HG02973 (cell line): ENCODE measurements at regions not wholly inside any gene's neighbourhood (a gene's known extent, or its start where the extent isn't known, plus 50 kb on each side); places are given as distances from the start of the nearest gene placed in this dataset.
"Not testable (repeated sequence)": the region's sequence is repeated elsewhere in the genome, so short reads cannot be mapped to it uniquely, and the experiment has no call there.

Experiments
- ATAC-seq: cut with Tn5 transposase; IDR thresholded peaks from one replicate; pipeline ENCODE4 v1.9.1; 2021; ENCODE audit warnings: moderate library complexity; ENCODE audit not compliant: unreplicated experiment

DNA sequence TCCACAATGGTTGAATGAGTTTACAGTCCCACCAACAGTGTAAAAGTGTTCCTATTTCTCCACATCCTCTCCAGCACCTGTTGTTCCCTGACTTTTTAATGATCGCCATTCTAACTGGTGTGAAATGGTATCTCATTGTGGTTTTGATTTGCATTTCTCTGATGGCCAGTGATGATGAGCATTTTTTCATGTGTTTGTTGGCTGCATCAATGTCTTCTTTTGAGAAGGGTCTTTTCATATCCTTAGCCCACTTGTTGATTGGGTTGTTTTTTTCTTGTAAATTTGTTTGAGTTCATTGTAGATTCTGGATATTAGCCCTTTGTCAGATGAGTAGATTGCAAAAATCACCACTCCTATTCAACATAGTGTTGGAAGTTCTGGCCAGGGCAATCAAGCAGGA lies 287.6 kb upstream of the RASGRP1 start:
- ATAC-seq: not testable (repeated sequence)

DNA sequence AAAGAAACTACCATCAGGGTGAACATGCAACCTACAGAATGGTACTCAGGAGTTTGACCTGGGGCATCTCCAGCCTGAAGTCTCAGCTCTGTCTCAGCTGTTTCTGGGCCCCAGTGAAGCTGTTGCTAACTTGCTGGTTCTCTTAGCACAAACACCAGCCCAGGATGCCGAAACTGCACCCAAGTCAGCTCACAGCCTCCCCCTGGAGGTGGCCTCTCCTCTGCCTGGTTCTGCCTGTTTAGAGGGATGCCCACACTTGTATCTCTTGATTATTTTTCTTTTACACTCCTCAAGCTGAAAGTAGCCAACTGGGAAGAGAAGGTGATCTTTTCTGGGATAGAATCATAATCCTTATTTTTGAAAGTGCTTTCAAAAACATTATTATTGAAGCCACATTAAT lies 289.0 kb upstream of the RASGRP1 start:
- ATAC-seq: no peak

DNA sequence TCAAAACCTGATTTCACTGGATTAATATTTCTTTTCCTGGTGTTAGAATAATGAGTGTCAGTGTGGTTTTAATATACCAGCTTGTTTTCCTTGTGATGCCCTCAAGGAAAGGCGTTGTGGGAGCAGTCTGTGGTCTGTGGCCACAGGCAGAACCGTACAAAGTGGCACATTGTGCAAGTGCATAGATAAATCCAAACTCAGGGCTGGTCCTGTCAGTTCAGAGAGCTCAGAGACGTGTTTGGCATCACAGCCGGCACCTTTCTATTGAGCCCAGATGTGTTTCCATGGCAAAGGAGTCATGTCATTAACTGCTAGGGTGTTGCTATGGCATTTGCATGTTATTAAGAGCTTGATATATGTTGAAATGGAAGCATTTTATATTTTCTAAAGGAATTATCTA lies 289.9 kb upstream of the RASGRP1 start:
- ATAC-seq: no peak

DNA sequence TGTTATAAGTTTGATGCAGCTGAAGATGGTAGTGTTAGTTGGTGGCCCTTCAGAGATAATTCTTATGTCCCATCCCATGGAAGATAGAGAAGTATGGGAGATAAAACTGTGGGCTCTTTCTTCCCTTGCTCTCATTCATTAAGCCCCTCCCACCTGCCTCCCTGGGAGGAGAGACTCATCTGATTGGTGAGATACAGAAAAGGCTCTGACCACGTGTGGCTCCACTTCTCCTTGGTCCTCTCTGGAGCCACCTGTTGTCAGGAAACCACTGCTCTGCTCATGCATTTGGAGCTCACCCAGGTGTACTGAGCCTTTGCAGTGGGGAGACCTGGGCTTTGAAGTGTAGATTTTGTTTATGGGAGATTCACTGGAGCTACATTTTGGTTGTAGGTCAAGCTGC lies 293.2 kb upstream of the RASGRP1 start:
- ATAC-seq: no peak

DNA sequence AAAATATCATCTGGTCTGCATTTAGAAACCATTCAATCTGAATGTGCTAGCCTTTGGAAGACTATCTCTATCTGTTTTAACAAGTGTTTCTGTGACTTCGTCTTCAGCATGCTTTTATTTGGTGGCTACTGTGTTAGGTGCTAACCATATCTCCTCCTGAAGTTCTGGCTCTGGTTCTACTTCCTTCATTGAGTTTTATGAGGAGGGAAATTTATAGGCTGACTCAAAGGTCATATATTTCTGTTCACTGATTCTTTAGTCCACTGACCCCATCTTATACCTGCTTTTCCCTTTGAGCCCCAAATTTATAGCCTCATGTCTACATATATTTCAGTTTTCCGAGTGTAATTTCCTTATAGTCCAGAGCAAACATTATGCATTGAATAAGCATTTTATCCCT lies 295.0 kb upstream of the RASGRP1 start:
- ATAC-seq: no peak

DNA sequence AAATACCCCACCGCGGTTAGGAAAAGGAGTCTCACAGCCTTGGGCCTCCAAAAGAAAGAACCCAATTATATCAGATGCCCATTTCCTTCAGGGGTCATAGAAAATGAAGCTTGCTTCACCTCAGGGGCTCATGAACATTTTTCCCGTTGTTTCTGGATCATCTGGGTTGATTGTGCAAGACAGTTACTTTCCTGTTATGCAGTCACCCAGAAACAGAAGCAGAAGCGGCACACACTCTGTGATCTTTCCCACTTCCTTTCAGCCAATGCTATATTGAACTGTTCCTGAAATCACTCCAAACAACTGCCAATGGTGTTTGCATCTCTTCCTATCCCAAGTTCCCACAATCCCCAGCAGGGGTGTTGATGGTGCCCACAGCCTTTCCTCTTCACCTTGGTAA lies 295.6 kb upstream of the RASGRP1 start:
- ATAC-seq: no peak

DNA sequence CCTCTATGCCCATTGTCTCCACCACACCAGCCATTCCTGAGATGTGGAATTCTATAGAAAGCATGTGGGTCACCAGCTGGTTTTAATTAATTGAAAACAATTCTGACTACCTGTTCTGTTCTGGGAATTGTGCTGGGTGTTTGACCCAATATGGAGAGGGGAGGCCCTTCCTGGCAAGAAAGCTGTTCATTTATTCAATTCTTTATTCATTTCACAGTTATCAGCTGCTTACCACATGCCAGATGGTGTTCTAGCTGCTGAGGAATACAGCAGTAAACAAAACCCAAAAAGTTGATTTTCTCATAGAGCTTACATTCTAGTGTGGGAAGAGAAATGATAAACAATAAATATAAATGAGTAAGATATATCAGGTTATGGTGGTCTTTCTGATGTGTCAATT lies 296.1 kb upstream of the RASGRP1 start:
- no peak for ATAC-seq

DNA sequence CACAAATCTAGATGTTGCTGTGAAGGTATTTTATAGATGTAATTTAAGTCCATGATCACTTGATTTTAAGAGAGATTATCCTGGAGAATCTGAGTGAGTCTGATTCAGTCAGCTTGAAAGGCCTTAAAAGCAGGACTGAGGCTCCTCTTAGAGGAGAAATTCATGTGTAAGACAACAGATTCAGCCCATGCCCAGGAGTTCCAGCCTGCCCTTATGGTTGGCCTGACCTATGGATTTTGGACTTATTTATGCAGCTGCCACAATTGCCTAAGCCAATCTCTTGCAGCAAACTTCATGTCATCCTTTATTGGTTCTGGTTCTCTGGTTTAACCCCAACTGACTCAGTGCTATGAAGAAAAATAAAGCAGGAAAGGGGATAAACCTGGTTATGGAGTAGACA lies 296.5 kb upstream of the RASGRP1 start:
- ATAC-seq: no peak

DNA sequence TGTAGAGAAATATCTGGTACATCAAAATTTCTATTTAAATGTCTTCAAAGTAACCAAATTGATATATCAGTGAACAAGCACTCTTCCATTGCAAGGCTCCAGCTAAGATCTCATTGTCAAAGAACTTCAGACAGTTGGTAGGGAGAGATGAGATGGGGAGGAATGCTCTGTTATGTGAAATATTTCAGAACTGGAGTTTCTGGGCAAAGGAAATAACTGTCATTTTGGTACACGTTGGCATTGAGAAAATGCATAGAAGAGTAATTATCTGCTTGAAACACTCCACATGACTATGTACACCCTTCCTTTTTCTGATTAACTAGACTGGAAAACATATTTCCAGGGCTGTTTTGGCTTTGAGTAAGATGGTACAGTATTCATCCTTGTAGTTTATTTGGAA lies 297.5 kb upstream of the RASGRP1 start:
- ATAC-seq: no peak

DNA sequence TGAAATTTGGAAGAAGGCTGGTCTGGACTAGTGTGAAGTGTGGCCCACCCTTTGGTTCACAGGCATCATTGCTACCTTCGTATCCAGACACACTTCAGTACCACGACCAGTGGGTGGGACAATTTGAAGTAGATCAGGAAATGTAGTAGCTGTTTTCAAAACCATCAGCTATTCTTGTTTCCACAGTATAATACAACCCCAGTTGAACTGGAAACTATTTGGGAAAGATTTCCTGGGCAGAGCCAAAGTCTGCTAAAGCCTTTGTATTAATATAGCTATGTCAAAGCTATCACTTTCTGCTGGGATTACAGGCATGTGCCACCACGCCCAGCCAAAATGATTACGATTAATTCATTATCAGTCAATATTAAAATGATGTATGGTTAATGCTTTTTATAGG lies 298.8 kb upstream of the RASGRP1 start:
- ATAC-seq: no peak

DNA sequence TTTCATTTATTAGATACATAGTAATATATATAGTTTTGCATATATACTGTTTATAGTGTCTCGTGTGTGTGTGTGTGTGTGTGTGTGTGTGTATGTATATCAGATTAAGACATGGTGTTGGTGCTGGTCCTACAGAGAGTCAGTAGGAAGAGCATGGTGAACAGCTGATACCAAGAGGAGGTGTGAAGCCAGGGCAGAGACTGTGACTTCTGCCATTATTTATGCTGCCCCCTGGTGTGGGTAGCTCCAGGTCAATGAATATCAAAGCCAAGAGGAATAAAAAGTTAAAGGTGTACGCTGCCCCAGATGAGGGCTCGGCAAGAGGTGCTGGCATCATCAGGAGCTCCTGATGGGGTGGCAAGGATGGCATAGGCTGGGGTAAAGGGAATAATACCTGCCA lies 299.5 kb upstream of the RASGRP1 start:
- no peak for ATAC-seq

DNA sequence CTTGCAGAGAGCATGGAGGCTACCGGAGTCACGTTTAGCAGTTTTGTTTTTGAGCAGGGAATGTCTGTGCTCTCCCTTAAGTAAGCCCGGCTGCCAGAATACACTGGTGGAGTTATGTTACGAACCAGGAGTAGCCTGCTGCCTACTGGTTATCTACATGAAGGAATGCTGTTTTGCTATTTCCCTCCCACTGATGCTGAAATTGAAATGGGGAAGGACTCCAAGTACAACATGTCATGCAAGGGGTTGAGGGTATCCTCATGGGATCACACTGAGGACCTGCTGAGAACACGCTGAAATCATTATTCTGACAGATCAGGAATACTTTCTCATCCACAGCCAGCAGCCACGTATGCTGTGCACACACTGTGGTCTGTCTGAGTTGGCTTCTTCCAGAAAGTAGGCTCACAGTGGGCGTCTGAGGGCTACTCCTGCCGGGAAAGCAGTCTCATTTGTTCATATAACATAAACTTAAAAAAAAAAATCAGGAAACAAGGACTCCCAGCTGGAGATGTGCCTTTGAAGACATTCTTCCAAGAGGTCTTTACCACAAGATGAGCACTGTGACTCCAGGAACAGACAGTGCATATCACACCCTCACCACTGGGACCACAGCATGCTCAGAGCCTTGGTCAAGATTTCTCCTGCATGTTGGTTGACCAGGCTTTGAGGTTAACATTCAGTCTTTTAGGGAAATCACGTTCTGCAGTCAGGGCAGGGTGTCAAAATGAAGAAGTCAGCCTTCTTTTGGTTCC lies 300.4 kb upstream of the RASGRP1 start:
- no peak for ATAC-seq

DNA sequence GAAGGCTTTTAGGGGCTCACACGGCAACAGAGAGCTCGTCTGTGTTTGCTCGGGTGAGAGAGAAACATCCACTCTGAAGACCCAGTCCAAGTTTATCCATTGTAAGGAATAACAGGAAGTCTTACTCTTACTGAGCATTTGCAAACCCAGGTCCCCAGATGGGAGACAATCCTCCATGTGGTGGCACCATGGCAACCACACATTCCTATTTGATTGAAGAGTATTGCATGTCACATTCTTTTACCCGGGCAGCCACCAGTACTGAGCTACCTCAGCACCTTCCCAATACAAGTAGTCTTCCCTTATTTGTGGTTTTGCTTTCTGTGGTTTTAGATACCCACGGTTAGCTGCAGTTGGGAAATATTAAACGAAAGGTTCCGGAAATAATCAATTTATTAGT lies 302.9 kb upstream of the RASGRP1 start:
- no peak for ATAC-seq

DNA sequence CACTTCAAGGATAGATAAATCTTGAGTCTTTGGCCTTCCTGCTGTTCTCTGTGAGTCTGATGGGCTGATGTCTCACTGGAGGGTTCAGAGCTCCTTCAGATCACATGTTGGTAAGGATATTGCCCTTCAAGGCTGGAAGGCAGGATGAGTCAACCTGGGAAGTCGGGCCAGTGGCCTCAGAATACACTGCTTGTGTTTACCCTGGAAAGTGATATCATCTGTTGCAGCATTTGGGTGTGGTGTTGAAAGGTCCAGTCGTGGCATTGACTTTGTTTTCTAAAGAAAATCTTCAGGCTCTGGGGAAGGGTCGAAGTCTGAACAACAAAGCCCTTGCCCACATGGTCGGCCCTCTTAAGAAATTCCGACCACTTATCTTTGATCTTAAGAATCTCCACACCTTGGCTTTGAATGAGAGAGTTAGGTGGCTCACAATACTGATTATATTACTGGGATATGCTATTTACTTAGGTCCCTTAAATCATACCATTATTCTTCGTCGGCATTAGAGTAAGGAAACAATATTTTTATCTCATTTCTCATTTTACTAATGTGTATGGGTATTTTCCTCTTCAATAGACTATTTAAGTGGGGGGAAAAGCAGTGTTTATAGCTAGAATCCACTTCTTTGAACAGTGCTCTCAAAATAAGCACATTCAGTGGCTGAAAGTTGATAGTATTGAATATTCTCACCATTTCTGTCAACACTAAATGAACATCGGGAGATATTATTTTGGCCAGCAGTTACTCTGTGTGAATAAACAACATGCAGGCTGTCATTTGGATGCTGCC lies 303.9 kb upstream of the RASGRP1 start:
- no peak for ATAC-seq

DNA sequence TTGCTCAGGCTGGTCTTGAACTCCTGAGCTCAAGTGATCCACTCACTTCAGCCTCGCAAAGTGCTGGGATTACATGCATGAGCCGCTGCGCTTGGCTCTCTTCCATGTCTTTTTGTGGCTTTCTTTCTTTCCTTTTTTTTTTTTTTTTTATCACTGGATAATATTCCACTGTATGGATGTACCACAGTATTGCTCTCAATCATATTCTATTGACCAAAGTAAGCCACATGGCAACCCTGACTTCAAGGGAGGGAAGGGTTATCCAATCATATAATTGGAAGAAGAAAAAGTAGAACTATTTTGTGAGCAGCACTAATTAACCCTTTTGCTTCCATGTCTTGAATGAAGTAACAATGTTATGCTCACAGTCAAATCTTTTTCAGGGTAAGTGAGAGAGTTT lies 307.0 kb upstream of the RASGRP1 start:
- no peak for ATAC-seq

DNA sequence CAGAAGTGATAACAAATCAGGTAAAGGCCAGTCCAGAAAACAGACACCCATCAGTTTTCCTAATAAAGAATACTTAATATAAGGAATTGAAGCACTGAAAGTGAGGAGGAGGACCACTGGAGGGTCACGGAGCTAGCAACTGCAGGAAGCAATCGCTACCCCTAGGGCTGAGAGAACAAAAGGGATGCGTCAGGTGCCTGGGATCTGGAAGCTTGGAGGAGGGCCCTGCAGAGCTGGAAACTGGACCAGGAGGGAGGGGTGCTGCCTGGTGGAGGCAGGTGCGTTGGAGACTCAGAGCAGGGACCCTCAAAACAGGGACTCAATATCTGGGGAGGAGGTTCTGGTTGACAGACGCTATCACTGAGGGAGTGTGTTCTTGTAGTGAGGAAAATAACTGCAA lies 308.1 kb upstream of the RASGRP1 start:
- no peak for ATAC-seq

DNA sequence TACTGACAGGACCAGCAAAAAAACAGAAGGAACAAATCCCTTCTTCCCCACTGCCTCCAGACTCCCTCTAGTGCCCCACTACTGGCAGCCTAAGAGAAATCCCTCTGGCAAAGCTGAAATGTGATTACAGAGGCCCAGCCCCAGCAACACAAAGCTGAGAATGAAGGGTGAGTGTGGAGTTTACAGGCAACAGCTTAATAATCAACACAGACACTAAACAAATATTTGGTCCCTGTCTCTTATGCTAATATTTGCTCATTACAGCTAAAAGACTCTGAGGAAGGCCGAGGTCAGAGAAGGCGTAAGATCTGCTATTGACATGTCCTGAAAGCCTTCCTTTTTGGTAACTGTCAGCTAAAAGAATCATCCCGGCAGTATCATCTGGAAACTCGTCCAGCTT lies 308.5 kb upstream of the RASGRP1 start:
- ATAC-seq: no peak

DNA sequence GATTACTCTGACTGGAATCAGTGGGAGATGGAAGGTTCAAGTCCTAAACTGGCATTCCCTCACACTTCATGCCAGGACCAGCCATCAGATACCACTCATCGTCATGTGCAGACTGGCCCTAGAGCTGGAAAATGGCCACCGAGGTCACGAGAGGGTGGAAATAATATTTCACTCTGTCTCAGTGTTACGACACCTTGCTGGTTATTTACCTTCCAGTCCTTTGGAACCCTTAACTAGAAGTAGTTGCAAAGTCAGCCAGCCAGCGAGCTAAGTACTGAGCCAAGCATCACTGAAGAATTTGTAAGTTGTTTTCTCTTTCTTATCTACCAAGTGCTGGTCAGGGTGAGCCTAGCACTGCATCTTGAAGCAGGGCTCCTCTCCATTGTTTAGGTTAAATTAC lies 309.9 kb upstream of the RASGRP1 start:
- no peak for ATAC-seq

DNA sequence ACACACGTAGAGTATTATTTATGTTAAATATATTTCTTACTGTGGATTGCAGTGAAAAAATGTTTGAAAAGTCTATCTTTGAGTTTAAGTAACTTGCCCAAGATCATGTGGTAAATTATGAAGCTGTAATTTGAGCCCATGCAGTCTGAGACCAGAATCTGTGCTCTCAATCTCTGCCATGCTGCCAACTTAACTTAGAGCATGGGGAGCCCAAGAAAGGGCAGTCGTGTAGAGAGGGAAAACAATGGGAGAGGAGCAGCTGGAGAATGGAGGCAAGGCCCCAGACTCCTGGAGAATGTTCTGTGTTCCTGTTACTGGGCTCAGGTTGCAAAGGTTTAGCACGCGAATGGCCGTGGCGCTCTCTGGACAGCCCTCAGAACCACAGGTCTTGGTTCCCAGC lies 311.6 kb upstream of the RASGRP1 start:
- ATAC-seq: no peak

DNA sequence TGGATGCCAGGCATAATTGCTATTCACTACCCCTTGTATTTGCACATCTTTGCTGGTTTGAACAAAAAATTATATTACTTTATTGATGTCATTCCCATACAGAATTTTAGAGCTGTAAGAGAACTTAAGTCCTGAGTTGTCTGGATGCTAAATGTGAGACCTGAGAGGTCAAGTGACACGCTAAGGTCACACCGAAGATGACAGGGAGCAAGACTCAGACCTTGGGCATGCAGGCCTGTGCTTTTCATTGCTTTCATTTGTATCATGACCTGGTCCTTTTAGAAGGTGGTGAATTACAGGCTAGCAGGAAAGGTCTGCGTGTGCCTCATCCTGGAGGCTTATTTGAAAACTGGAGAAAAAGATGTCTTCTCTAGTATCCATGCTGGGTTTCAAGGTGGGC lies 312.0 kb upstream of the RASGRP1 start:
- no peak for ATAC-seq

DNA sequence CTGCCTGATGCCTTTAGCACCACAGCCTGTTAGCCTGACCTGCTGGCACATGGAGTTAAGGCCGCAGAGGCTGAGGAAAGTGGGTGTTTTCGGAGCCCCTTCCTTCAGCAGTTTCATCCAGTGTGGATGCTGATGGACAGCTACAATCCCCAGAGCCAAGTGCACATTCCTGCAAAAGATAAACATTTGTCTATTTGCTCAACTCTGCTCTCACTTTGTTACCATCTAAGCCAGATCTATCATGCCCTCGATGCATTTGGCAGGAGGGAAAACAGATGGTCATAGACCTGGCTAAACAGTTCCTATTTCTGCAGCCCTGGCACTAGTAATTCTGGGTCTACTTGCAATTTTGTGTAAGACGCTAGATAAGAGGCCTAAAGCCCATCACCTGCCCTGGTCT lies 312.9 kb upstream of the RASGRP1 start:
- ATAC-seq: no peak

DNA sequence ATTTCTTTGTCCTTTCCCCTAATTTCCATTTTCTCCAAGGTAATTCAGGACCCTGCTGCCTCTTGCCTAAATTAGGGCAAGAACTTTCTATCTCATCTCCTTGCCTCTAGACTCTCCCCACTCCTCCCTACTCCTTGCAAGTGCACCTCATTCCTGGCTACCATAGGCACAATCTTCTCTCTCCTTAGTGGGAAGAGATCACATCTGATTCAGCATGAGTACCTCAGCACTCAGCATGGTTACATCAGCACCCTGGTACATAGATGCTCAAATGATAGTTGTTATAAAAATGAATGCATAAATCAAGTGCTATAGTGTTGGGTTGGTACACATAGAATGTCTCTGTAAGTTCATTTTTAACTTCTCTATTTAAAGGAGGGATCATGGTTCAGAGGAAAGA lies 313.4 kb upstream of the RASGRP1 start:
- ATAC-seq: no peak

DNA sequence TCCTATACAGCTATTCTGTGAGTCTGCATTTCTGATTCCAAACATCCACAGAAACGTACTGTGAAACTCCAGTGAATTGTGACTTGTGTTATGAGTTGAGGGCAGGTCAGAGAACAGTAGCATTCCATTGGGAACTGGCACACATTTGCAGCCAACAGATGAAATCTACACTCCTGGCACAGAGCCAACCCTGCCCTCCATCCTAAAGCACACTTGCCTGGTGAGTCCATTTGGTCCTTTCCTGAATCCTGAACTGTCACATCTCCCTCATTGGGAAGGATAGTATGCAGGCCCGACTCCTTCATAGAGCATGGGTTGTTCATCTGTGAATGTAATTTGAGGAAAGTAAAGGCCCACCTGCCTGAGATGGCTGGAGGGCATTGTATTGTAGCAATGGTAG lies 314.3 kb upstream of the RASGRP1 start:
- ATAC-seq: no peak
